NOMO-1 treated with dmso at 0.1 percent for 144 hours (cell line): ENCODE measurements at regions not wholly inside any gene's neighbourhood (a gene's known extent, or its start where the extent isn't known, plus 50 kb on each side); places are given as distances from the start of the nearest gene placed in this dataset.
"Not testable (repeated sequence)": the region's sequence is repeated elsewhere in the genome, so short reads cannot be mapped to it uniquely, and the experiment has no call there.

ENCODE experiments used
- DNase-seq: peaks from one replicate; lab custom pipeline; 2025; ENCODE audit not compliant: unreplicated experiment; lab: John Stamatoyannopoulos, UW

DNA sequence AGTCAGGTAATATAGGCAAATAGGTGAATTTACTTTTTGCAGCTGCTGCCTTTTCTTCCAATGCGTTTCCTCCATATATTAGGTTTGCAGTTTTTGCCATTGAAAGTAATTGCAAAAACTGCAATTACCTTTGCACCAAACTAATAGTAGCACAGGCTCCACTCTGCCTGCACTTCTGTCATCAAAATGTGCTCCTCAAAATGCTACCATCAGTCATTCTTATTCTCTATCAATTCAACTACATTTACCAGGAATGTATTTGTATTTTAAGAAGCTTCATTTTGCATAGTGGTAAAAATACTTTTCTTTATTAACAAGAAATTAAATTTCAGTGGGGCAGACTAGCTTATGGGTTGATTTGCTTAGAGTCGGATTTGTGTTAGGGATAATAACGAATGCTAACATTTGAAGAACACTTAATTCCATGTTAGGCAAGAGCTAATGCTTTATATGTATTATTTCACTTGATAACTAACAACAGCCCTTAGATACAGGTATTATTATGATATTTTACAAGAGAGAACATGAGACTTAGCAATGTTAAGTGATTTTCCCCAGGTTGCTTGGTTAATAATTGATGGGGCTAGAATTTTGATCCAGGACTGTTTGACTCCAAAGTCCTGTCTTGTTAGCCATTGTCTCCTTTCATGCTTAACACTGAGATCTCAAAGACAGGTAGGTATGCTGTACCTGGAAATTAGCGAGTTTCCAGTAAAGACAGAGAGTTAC, 300.4 kb downstream of the MAN2A1 start:
- DNase-seq = no peak

DNA sequence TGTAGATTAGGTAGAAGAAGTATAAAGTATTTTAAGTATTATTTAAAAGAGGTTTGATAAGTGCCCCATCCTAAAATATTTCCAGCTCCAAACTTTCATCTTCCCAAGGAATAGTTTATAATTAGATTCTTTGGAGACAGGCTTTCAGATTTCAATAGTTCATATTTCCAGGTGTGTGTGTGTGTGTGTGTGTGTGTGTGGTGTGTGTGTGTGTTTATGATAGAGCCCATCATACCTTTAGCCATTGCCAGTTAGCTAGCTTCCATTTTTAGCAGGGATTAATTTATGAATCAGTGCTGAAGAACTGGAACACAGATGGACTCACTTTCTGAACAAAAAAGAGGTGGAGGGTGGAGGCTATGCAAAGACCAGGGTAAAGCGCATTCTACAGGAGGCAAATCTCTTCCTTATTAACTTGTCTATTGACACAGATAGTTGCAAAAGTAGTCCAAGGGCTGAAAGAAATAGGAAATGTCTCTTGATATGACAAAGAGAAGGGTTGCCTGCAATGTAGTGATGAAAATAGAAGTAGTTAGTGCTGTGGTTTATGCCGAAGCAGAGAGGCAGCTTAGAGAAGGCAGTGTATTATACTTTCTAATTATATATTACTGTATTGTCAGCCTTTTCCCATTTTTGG, 301.1 kb downstream of the MAN2A1 start:
- no peak for DNase-seq

DNA sequence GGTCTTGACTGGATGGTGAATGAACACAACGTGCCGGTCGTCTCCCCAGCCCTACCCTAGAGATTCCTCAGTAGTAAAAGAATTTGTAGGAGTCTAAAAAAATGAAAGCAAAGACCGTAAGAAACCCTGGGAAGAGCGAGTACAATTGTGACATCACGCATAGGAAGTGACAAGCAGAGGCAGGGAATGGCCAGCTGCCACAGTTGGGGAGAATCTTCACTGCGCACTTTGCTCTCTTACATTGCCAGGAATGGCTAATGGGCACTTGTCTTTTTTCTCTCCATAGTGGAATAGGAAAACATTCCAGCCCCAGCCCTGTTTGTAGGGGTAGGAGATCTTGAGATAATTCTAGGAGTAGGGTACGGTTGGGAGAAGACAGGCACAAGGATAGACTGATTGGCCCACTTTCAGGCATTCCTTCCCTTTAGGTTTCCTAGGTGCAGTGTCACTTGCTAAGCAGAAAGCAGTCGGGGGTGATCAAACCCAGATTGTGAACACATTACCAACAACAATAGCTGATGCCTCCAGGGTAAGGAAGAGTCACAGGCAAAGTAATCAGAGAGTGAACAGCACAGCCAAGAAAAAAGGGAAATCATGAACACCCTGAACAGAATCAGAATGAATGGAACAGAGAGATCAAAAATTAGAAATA, 302.7 kb downstream of the MAN2A1 start:
- no peak for DNase-seq

DNA sequence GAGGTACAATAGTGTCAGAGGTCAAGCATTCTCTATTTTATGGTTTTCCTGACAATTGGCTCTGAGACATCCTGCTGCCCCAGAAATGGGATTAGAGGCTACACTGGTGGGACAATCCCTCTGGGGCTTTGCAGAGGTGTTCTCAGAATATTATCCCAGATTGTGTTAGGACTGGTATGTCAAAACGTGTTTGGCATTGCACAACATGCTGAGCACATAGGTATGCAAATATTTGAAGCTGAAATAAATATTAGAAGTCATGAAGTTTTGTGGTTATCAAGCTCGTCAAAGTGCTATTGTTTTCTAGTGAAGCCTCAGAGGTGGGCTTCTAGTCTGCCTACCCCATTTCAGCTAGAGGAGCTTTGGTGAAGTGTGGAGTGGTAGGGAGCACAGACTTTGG, 304.4 kb downstream of the MAN2A1 start:
- no peak for DNase-seq

DNA sequence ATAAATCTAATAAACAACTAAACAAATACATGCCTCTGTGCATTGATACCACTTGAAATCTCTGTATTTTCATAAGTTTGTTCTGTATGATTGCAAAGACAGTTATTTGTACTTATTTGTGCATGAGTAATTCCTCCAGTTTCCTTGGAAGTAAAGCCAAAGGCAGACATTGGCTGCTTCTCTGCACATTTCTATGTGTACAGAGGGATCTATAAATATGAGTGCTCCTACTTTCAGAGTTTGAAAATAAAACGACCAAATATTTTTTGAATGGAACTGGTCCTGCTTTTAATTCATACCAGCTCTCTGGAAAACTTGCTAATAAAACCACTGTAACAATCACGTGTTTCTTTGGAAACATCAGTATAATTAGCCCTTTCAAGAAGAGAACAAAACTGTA, 306.5 kb downstream of the MAN2A1 start:
- DNase-seq = no peak

DNA sequence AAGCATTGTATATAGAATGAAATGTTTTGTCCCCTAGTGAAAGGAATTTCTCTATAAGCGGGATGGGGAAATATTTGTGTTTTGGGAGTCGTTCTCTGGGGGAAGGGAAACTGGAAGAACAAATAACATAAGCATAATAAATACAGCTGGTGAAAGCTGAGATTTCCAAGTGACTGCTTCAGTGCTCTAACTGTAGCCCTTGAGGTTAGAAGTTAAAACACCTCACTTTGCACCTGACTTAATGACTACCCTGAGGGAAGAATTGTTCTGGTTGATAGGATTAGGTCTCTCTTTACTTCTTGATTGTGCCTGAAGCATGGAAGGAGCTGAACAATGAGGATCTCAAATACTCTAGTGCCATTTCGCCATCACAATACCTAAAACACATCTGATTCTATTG, 307.4 kb downstream of the MAN2A1 start:
- no peak for DNase-seq

DNA sequence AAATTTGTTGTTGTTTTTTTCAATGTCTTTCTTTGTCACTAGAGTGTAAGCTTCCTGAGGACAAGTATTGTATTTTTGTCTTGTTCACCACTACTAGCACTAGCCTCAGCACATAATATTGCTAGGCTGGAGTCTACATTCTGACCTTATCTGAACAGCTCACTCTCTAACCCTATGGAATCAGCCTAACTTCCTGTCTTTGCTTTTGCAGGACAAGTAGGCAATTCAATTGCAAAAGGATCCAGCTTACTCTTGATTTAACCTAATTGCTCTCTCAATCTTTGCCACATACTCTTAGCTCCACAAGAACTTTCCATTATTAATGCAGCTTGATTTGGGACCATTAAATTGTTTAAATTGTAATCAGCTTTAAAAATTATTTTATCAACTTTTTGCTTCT, 308.5 kb downstream of the MAN2A1 start:
- no peak for DNase-seq

DNA sequence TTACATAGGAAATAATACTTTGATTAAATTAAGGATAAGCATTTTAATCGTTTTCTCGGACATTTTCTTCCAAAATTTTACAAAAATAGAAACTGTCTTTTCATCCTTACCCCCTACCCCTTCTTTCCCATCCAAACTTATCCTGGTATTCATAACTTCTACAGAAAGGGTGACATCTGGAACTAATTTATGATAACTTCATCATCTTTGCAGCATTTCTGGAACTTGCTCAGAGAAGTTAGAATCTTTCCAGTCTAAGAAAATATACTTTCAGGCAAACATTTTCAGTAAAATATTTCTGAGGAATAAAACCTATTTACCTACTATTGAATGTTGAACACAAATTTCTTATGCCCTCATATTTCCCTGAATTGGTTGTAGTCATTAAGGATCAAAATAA, 309.0 kb downstream of the MAN2A1 start:
- DNase-seq = no peak

DNA sequence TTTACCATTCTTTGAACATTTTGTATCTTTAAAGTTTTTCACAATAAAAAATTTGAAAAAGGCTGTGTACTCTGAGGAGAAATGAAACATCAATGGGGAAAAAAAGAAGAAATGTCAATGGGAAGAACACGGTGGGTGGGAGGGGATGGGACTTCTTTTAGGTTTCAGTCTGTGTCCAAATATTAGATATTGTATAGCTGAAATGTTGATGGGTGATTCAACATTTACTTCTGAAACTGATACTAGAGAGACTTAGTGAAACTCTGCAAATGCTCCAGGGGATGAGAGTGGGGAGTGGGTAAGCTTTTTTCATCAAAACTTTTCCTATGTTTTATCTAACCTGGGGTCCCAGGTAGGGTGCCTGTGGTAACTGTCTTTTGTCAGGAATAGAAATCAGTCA, 311.9 kb downstream of the MAN2A1 start:
- DNase-seq = no peak

DNA sequence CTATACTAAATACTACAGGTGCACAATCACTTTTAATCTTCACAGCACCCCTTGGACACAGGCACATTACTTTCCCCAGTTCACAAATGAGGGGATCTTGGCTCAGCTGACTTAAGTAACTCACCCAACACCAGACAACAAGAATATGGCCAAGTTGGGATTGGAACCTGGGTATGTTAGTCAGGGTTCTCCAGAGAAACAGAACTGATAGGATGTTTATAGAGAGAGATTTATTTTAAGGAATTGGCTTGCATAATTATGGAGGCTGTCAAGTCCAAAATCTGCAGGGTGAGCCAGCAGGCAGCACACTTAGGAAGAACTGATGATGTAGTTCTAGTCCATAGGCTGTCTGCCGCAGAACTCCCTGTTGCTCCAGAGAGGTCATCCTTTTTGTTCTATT, 312.9 kb downstream of the MAN2A1 start:
- DNase-seq = no peak

DNA sequence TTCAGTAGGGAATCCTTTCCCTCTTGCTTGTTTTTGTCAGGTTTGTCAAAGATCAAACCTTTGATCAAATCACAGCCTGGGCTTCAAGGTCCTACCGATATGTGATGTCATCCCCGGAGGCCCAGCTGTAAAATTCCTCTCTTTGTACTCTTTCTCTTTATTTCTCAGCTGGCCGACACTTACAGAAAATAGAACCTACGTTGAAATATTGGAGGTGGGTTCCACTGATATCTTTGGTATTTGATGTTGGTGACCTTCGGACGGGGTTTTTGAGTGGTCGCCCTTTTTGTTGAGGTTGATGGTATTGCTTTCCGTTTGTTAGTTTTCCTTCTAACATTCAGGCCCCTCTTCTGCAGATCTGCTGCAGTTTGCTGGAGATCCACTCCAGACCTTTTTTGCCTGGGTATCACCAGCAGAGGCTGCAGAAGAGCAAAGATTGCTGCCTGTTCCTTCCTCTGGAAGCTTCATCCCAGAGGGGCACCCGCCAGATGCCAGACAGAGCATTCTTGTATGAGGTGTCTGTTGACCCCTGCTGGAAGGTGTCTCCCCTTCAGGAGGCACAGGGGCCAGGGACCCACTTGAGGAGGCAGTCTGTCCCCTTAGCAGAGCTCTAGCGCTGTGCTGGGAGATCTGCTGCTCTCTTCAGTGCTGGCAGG, 316.3 kb downstream of the MAN2A1 start:
- DNase-seq = not testable (repeated sequence)

DNA sequence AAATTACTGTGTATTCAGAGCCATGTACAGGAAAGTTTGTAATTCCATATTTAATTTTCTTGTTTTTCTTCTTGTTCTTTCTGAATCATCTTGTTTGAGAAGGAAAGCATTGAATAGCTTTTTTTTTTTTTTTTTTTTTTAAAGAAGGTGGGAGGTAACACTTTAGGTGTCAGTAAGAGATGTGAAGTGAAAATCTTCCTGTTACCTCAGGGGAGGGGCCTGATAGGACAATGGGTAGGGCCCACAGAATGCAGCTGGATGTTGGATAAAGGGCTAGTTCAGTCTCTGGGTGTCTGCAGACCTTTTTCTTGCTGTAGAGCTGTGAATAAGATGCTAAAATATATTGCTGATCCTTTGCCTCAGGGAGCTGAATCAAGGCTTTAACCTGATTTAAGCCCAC, 317.4 kb downstream of the MAN2A1 start:
- no peak for DNase-seq

DNA sequence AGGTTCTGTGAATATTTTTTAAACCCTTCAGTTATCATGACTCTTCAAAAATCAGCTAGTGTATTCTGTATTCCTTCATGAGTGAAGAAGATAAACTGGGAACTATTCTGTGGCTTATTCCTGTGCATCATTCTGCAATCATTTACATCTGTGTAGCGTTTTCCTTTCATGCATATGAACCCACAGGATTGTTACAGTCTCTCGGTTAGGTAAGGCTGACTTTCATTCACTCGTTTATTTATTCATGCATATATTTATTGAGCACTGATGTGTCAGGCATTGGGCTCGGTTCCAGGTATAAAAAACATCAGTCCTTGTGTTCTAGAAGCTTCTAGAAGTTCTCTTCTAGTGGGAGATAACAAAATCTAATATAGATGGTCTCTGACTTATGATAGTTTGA, 318.4 kb downstream of the MAN2A1 start:
- DNase-seq = no peak

DNA sequence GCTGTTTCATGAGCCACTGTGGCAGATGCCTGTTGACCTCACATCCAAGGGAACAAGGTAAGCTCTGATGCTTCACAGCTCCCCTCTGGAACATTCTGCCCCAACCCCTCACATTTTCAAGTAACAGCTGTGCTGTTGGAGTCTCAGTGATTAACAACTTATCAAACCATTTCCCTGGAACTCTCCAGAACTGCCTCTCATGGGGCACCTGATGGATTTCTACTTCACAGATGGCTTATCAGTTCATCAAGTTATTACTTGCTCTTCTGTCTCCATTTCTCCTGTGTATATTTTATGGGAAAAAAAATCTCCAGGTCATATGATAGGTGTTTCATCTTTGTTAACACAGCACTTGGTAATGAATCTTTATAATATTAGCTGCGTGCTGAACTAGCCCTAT, 322.4 kb downstream of the MAN2A1 start:
- no peak for DNase-seq

DNA sequence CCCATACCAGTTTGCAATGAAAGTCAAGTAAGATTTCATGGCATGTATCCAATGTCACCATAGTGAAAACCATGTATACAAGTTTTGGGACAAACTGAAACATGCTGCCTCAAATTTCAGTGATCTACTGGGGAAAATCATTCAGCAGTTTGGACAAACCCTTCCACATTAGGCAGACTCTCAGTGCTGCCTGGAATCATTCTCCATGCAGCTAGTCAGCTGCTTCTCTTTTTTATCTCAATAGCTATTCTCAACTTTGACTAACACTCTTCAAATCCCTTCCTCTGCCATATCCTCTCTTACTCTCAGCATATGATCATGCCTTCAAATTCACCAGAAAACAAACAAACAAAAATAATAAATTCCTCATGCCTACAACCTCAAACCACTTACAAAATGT, 323.3 kb downstream of the MAN2A1 start:
- DNase-seq = no peak

DNA sequence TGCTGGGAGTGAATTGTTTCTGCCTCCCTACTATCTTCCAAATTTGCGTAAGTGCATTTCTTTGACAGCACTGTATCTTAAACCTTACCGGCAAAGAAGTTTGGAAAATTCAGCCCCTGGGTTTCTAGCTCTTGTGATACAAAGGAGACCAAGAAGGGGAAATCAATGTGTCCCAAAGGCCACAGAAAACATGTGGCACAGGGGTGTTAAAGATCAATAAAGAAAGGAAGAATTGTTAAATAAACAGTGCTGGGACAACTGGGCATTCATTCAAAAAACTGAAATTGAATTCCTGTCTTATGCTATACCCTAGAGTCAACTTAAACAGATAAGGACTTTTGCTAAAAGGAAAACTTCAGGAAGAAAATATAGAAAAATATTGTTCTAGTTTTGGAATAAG, 328.1 kb downstream of the MAN2A1 start:
- DNase-seq = no peak

DNA sequence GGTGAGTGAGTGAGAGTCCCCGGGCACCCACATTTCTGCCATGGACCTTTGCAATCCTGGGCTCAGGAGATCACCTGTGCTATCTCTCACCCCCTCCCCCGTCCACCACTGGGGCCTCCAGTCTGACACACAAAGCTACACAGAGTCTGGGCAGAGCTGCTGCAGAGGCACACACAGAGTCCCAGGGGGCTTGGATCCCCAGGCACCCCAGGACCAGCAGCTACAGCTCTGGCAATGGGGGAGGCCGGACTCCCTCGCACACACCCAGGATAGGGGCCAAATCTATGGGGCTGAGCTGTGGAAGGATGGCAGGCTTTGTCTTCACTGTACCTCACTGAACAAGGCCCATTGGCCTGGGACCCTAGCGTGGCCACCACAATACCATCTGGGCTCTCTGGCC, 328.8 kb downstream of the MAN2A1 start:
- DNase-seq = no peak

DNA sequence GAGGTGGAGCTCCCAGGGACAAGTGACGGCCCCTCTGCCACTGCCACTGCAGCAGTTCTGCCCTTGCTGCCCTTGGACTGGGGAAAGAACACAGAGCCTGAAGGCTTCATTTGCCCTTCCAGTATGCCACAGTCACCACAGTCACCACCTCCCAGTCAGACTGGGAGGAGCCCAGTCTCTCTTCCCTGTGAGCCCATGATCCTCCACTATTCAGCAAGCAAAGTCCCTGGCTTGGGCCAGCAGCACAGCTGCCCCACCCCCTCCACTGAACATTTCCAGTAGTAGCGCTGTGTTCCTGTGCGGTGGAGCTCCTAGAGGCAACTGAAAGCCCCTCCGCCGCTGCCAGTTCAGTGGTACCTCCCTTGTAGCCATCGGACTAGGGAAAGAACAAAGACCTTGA, 329.4 kb downstream of the MAN2A1 start:
- no peak for DNase-seq

DNA sequence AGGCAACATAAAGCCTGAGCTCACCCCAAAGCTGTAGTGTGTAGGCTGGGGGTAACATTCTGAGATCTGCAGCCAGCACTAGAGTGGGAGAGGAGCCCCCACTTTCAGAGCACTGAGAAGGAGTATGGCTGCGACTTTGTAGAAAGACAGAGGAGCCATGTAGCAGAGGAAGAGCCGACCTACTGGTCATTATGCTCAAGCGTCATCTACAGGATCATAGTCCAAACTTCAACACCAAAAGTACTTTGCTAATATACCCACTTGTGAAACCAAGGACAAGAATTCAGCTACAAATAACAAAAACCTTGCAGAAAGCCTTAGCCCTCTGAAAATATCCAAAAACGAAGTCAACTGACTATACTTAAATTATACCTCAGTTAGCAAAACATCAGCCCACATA, 330.1 kb downstream of the MAN2A1 start:
- DNase-seq = no peak

DNA sequence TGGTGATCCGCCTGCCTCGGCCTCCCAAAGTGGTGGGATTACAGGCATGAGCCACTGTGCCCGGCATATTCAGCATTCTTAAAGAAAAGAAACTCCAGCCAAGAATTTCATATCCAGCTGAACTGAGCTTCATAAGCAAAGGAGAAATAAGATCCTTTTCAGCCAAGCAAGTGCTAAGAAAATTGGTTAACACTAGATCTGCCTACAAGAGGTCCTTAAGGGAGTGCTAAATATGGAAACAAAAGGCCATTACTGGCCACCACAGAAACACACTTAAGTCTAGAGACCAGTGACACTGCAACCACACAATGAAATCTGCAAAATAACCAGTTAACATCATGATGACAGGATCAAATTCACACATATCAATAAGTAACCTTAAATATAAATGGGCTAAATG, 331.5 kb downstream of the MAN2A1 start:
- DNase-seq = no peak

DNA sequence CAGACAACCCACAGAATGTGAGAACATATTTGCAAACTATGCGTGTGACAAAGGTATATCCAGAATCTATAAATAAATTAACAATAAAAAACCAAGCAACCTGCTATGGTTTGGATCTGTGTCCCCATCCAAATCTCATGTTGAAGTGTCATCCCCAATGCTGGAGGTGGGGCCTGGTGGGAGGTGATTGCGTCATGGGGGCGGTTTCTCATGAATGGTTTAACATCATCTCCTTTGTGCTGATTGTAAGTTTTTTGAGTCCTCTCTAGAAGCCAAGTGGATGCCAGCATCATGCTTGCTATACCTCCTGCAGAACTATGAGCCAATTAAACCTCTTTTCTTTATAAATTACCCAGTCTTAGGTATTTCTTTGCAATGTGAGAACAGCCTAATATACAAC, 335.4 kb downstream of the MAN2A1 start:
- DNase-seq = no peak
